Adipocyte (in vitro differentiated cells): ENCODE measurements at regions not wholly inside any gene's neighbourhood (a gene's known extent, or its start where the extent isn't known, plus 50 kb on each side); places are given as distances from the start of the nearest gene placed in this dataset.
"Not testable (repeated sequence)": the region's sequence is repeated elsewhere in the genome, so short reads cannot be mapped to it uniquely, and the experiment has no call there.

Source experiments
- DNase-seq: peaks from one replicate; pipeline ENCODE4 v3.0.0-alpha.2; 2015; ENCODE audit warnings: low read depth
- H3K27me3 ChIP-seq: replicated peaks from 2 replicates; pipeline ENCODE4 v1.7.0; 2013; ENCODE audit warnings: mild to moderate bottlenecking, low read length, moderate library complexity; ENCODE audit not compliant: control insufficient read depth, insufficient read depth
- H3K36me3 ChIP-seq: 2 replicates; pipeline ENCODE4 v1.7.0; 2013; ENCODE audit warnings: low read length, mild to moderate bottlenecking, moderate library complexity; ENCODE audit not compliant: control insufficient read depth, insufficient read depth, severe bottlenecking
- H3K4me1 ChIP-seq: 2 replicates; pipeline ENCODE4 v1.7.0; 2013; ENCODE audit warnings: mild to moderate bottlenecking, low read length, moderate library complexity; ENCODE audit not compliant: control insufficient read depth, insufficient read depth
- H3K4me3 ChIP-seq: 2 replicates; pipeline ENCODE4 v1.7.0; 2013; ENCODE audit warnings: mild to moderate bottlenecking, low read length, moderate library complexity
- H3K9ac ChIP-seq: 2 replicates; pipeline ENCODE4 v1.7.0; 2013; ENCODE audit warnings: mild to moderate bottlenecking, low read length, moderate library complexity
- H3K9me3 ChIP-seq: 2 replicates; pipeline ENCODE4 v1.7.0; 2013; ENCODE audit warnings: mild to moderate bottlenecking, low read length, moderate library complexity; ENCODE audit not compliant: control insufficient read depth

- Histone ChIP-seq H3K4me1 (peaks cover 12% of the 10 kb centered on the region), H3K36me3 (no peaks in the 10 kb centered on the region), H3K9me3 (no peaks in the 10 kb centered on the region), H3K27me3 (no peaks in the 10 kb centered on the region), H3K4me3 (no peak overlapping the region), H3K9ac (no peak overlapping the region)
- no peak for DNase-seq
Observed at GRCh38 chr3:157595259-157595658, 92.0 kb upstream of the VEPH1 start.

GRCh38 chr3:157594413-157594812 is 91.2 kb upstream of the VEPH1 start:
- Histone ChIP-seq H3K36me3 (no peaks in the 10 kb centered on the region), H3K4me3 (no peak overlapping the region), H3K4me1 (peaks cover 21% of the 10 kb centered on the region), H3K27me3 (no peaks in the 10 kb centered on the region), H3K9ac (no peak overlapping the region), H3K9me3 (no peaks in the 10 kb centered on the region)
- DNase-seq = no peak

GRCh38 chr3:157592769-157593168 is 89.6 kb upstream of the VEPH1 start:
- no peaks in the 10 kb centered on the region for H3K9me3 ChIP-seq
- no peaks in the 10 kb centered on the region for H3K27me3 ChIP-seq
- H3K4me1 ChIP-seq = peaks cover 29% of the 10 kb centered on the region
- no peaks in the 10 kb centered on the region for H3K36me3 ChIP-seq
- no peak for DNase-seq
- no peak overlapping the region for H3K4me3 ChIP-seq
- H3K9ac ChIP-seq = no peak overlapping the region

GRCh38 chr3:157590273-157590672 is 87.1 kb upstream of the VEPH1 start:
- Histone ChIP-seq H3K9ac (no peak overlapping the region), H3K4me1 (peaks cover 29% of the 10 kb centered on the region), H3K4me3 (no peak overlapping the region), H3K36me3 (no peaks in the 10 kb centered on the region), H3K9me3 (no peaks in the 10 kb centered on the region), H3K27me3 (no peaks in the 10 kb centered on the region)
- no peak for DNase-seq

- peak; percentile 47 for DNase-seq
- Histone ChIP-seq H3K4me1 (peaks cover 21% of the 10 kb centered on the region), H3K36me3 (no peaks in the 10 kb centered on the region), H3K27me3 (no peaks in the 10 kb centered on the region), H3K4me3 (peak overlapping the region; percentile 32), H3K9me3 (no peaks in the 10 kb centered on the region), H3K9ac (peak overlapping the region; percentile 18)
Observed at GRCh38 chr3:157589211-157589610, 86.0 kb upstream of the VEPH1 start.

- Histone ChIP-seq H3K9ac (no peak overlapping the region), H3K36me3 (no peaks in the 10 kb centered on the region), H3K27me3 (no peaks in the 10 kb centered on the region), H3K9me3 (no peaks in the 10 kb centered on the region), H3K4me3 (no peak overlapping the region), H3K4me1 (peaks cover 19% of the 10 kb centered on the region)
- peak; percentile 15 for DNase-seq
Observed at GRCh38 chr3:157588386-157589060, 85.3 kb upstream of the VEPH1 start.

GRCh38 chr3:157586293-157586692 is 83.1 kb upstream of the VEPH1 start:
- no peak overlapping the region for H3K4me3 ChIP-seq
- no peaks in the 10 kb centered on the region for H3K9me3 ChIP-seq
- peaks cover 5% of the 10 kb centered on the region for H3K36me3 ChIP-seq
- no peaks in the 10 kb centered on the region for H3K27me3 ChIP-seq
- no peak for DNase-seq
- no peak overlapping the region for H3K9ac ChIP-seq
- H3K4me1 ChIP-seq = peaks cover 23% of the 10 kb centered on the region

GRCh38 chr3:157585386-157585785 is 82.2 kb upstream of the VEPH1 start:
- Histone ChIP-seq H3K9me3 (no peaks in the 10 kb centered on the region), H3K4me1 (peaks cover 24% of the 10 kb centered on the region), H3K36me3 (peaks cover 5% of the 10 kb centered on the region), H3K4me3 (no peak overlapping the region), H3K9ac (no peak overlapping the region), H3K27me3 (no peaks in the 10 kb centered on the region)
- no peak for DNase-seq

- H3K27me3 ChIP-seq = no peaks in the 10 kb centered on the region
- no peak overlapping the region for H3K9ac ChIP-seq
- peaks cover 11% of the 10 kb centered on the region for H3K36me3 ChIP-seq
- no peaks in the 10 kb centered on the region for H3K9me3 ChIP-seq
- peaks cover 7% of the 10 kb centered on the region for H3K4me1 ChIP-seq
- no peak overlapping the region for H3K4me3 ChIP-seq
- no peak for DNase-seq
Observed at GRCh38 chr3:157582637-157582973, 79.4 kb upstream of the VEPH1 start.

- not testable (repeated sequence) for H3K4me3 ChIP-seq, H3K4me1 ChIP-seq, H3K9ac ChIP-seq, H3K9me3 ChIP-seq, H3K27me3 ChIP-seq
- peak; percentile 25 for DNase-seq
- peaks cover 11% of the 10 kb centered on the region for H3K36me3 ChIP-seq
Observed at GRCh38 chr3:157581956-157582636, 78.9 kb upstream of the VEPH1 start.

- Histone ChIP-seq H3K4me1 (peaks cover 7% of the 10 kb centered on the region), H3K9me3 (no peaks in the 10 kb centered on the region), H3K4me3 (no peak overlapping the region), H3K27me3 (no peaks in the 10 kb centered on the region), H3K9ac (no peak overlapping the region), H3K36me3 (peaks cover 11% of the 10 kb centered on the region)
- DNase-seq = peak; percentile 42
Observed at GRCh38 chr3:157581371-157581770, 78.2 kb upstream of the VEPH1 start.

GRCh38 chr3:157578181-157578580 is 75.0 kb upstream of the VEPH1 start:
- no peaks in the 10 kb centered on the region for H3K27me3 ChIP-seq
- no peak overlapping the region for H3K4me3 ChIP-seq
- H3K9me3 ChIP-seq = no peaks in the 10 kb centered on the region

More at GRCh38 chr3:157578181-157578580, 75.0 kb upstream of the VEPH1 start:
- H3K9ac ChIP-seq = no peak overlapping the region
- DNase-seq = no peak
- peaks cover 23% of the 10 kb centered on the region for H3K4me1 ChIP-seq
- peaks cover 15% of the 10 kb centered on the region for H3K36me3 ChIP-seq
